ENCODE measurements at regions not wholly inside any gene's neighbourhood (a gene's known extent, or its start where the extent isn't known, plus 50 kb on each side); places are given as distances from the start of the nearest gene placed in this dataset.

DNA sequence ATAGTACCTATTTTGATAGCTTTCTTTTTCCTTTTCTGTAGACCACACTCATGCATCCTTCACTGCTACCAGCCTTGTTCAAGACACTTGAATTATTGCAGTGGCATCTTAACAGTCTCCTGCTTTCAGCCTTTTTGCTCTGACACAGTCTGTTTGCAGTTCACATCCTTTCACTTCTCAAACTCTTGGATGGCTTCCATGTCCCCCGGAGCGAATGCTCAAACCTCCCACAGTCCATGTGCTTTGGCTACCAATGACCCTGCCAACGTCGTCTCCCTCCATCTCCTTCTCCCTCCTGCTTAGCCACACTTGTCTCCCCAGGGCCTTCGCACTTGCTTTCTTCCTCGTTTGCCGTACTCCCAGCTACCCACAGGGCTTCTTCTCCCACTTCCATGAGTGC is 270.0 kb upstream of the ZFP64 start:
- Histone ChIP-seq H3K9me3 (no peaks in the 10 kb centered on the region), H3K4me3 (no peak overlapping the region), H3K27ac (replicated peaks in 1 of 4) (no peak overlapping the region), H3K4me1 (no peaks in the 10 kb centered on the region), H3K36me3 (no peaks in the 10 kb centered on the region), H3K27me3 (peaks cover 0 to 10% (median 0%) of the 10 kb centered on the region in 4 donors)
- TF ChIP-seq POLR2A (IDR thresholded peaks at IDR 0.05; ENCODE audit: low read depth) = no peak
- TF ChIP-seq EP300 (IDR thresholded peaks at IDR 0.05) = no peak
- TF ChIP-seq, protein P1, sequence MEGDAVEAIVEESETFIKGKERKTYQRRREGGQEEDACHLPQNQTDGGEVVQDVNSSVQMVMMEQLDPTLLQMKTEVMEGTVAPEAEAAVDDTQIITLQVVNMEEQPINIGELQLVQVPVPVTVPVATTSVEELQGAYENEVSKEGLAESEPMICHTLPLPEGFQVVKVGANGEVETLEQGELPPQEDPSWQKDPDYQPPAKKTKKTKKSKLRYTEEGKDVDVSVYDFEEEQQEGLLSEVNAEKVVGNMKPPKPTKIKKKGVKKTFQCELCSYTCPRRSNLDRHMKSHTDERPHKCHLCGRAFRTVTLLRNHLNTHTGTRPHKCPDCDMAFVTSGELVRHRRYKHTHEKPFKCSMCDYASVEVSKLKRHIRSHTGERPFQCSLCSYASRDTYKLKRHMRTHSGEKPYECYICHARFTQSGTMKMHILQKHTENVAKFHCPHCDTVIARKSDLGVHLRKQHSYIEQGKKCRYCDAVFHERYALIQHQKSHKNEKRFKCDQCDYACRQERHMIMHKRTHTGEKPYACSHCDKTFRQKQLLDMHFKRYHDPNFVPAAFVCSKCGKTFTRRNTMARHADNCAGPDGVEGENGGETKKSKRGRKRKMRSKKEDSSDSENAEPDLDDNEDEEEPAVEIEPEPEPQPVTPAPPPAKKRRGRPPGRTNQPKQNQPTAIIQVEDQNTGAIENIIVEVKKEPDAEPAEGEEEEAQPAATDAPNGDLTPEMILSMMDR (IDR thresholded peaks at IDR 0.05) = no peak
- TF ChIP-seq POLR2AphosphoS5 (IDR thresholded peaks at IDR 0.05) = no peak
- no peak for DNase-seq (ENCODE audit: extremely low spot score)
- intact Hi-C loops (cut with DNase I) = no loop called here
- WGBS = 66% methylated on average over 7 of the region's 7 CpGs

DNA sequence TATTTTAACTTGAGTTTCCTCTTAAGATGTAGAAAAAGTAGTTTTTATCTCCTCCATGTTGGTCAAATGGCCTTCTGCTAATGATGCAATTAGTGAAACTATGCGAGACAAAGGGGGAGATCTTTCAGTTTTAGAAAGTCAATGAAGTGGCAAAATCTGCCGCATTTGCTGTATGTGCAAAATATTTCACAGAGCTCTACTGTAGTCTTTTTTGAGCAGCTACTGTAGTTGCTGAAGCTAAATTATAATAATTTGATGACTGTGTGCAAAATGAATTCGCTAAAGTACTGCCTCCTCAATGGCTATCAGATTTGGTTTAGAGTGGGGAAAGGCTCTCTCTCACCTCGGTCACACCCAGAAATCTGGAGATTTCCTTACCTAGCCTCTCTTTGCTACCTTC is 267.6 kb upstream of the ZFP64 start:
- no peak overlapping the region for H3K4me3 ChIP-seq
- DNase-seq (ENCODE audit: extremely low spot score) = no peak
- H3K36me3 ChIP-seq = no peaks in the 10 kb centered on the region
- no peaks in the 10 kb centered on the region for H3K27me3 ChIP-seq
- no peak overlapping the region for H3K27ac ChIP-seq (replicated peaks in 1 of 4)
- H3K4me1 ChIP-seq = no peaks in the 10 kb centered on the region
- H3K9me3 ChIP-seq = no peaks in the 10 kb centered on the region
- intact Hi-C loops (cut with DNase I) = no loop called here
- 91% methylated on average over 4 of the region's 4 CpGs for WGBS
- no peak for TF ChIP-seq EP300 (IDR thresholded peaks at IDR 0.05)
- TF ChIP-seq, protein P1 (IDR thresholded peaks at IDR 0.05) = no peak
- no peak for TF ChIP-seq POLR2A (IDR thresholded peaks at IDR 0.05; ENCODE audit: low read depth)
- no peak for TF ChIP-seq POLR2AphosphoS5 (IDR thresholded peaks at IDR 0.05)

DNA sequence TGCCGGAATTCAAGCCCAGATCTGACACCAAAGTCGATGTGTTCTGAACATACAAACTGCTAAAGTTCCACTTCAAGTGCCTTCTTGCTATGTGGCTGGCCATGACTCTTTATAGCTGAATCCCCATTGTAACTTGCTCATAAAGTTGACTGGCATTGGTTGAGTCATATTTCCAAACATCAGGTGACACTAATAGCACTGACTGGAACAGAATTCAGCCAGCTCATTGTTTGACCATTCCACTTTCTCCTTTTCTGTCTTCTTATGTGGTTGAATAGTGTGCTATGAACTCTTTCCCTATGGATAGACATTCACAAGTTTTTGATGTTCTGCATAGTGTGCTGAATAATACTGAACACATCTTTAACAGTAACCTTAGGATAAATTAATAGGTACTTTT is 266.2 kb upstream of the ZFP64 start:
- intact Hi-C loops (cut with DNase I) = no loop called here
- H3K27me3 ChIP-seq = no peaks in the 10 kb centered on the region

DNA sequence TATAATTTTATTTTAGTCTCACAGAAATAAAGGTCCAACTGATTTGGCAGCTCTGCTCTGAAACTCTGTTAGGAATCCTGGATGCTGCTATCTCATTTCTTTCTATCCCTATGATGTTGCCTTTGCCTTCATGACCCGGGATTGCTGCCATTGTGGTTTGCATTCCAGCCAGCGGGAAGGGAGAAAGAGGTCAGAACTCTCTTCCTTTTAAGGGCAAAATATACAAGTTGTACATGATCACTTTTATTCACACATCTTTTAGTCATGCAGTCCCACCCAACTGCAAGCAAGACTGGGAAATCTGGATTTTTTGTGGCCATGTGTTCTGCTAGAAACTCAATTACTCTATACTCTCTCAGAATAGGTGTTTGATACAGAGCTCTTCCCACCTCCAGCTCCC is 263.1 kb upstream of the ZFP64 start:
- Histone ChIP-seq H3K27ac (replicated peaks in 1 of 4) (no peak overlapping the region), H3K4me1 (no peaks in the 10 kb centered on the region), H3K36me3 (no peaks in the 10 kb centered on the region), H3K27me3 (no peaks in the 10 kb centered on the region), H3K9me3 (no peaks in the 10 kb centered on the region), H3K4me3 (no peak overlapping the region)
- WGBS = 57% methylated on average over 2 of the region's 2 CpGs
- intact Hi-C loops (cut with DNase I) = no loop called here
- TF ChIP-seq, protein P1 (IDR thresholded peaks at IDR 0.05) = no peak
- no peak for TF ChIP-seq EP300 (IDR thresholded peaks at IDR 0.05)
- TF ChIP-seq POLR2A (IDR thresholded peaks at IDR 0.05; ENCODE audit: low read depth) = no peak
- no peak for TF ChIP-seq POLR2AphosphoS5 (IDR thresholded peaks at IDR 0.05)
- no peak for DNase-seq (ENCODE audit: extremely low spot score)

More for the DNA sequence above, 266.2 kb upstream of the ZFP64 start:
- no peak overlapping the region for H3K4me3 ChIP-seq
- WGBS = 95% methylated on average over 2 of the region's 2 CpGs
- H3K36me3 ChIP-seq = no peaks in the 10 kb centered on the region
- H3K9me3 ChIP-seq = no peaks in the 10 kb centered on the region
- TF ChIP-seq POLR2AphosphoS5 (IDR thresholded peaks at IDR 0.05) (no peak), POLR2A (IDR thresholded peaks at IDR 0.05; ENCODE audit: low read depth) (no peak), EP300 (IDR thresholded peaks at IDR 0.05) (no peak)
- TF ChIP-seq, protein P1 (IDR thresholded peaks at IDR 0.05) = no peak
- no peak for DNase-seq (ENCODE audit: extremely low spot score)
- no peak overlapping the region for H3K27ac ChIP-seq (replicated peaks in 1 of 4)
- H3K4me1 ChIP-seq = no peaks in the 10 kb centered on the region

DNA sequence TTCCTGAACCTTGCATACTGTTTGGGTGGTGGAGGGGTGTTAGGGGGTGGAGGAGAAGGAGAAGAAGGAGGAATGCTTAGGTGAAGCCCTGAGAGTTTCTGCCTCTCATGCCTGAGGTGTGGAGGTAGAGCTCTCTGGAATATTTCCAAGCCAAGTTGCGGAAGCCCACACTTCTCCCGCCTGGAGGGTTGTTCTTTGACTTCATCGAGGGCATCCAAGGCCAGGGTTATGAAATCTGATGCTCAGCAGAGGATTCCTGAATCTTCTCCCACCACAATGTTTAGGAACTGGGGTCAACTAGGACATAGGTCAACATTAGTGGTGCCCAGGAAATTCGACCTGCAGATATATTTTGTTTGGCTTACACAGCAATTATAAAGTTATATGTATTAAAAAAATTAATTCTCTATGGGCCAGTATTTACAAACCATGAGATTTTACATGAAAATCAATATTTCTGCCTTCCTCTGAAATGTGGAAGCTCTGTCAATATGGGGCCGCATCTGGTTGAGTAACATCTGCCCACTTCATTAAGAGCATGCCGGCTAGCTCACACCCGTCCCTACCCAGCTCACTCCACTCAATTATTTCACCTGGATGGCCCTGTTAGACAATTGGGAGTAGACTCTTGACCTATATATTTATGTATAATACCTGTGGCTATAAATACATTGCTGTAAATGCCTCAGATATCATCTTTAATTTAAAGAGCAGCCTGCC is 257.1 kb upstream of the ZFP64 start:
- intact Hi-C loops (cut with DNase I) = no loop called here
- H3K36me3 ChIP-seq = no peaks in the 10 kb centered on the region
- no peak for TF ChIP-seq POLR2A (IDR thresholded peaks at IDR 0.05; ENCODE audit: low read depth)
- no peaks in the 10 kb centered on the region for H3K4me1 ChIP-seq
- no peaks in the 10 kb centered on the region for H3K27me3 ChIP-seq
- H3K9me3 ChIP-seq = no peaks in the 10 kb centered on the region
- no peak for DNase-seq (ENCODE audit: extremely low spot score)
- H3K27ac ChIP-seq (replicated peaks in 1 of 4) = no peak overlapping the region
- no peak overlapping the region for H3K4me3 ChIP-seq
- 75% methylated on average over 7 of the region's 7 CpGs for WGBS

All from esophagus muscularis mucosa (tissue), 4 donors.